ENCODE measurements at regions not wholly inside any gene's neighbourhood (a gene's known extent, or its start where the extent isn't known, plus 50 kb on each side); places are given as distances from the start of the nearest gene placed in this dataset.
A peak's percentile ranks its signal among the peaks of the same experiment; 100 is the strongest.

DNA sequence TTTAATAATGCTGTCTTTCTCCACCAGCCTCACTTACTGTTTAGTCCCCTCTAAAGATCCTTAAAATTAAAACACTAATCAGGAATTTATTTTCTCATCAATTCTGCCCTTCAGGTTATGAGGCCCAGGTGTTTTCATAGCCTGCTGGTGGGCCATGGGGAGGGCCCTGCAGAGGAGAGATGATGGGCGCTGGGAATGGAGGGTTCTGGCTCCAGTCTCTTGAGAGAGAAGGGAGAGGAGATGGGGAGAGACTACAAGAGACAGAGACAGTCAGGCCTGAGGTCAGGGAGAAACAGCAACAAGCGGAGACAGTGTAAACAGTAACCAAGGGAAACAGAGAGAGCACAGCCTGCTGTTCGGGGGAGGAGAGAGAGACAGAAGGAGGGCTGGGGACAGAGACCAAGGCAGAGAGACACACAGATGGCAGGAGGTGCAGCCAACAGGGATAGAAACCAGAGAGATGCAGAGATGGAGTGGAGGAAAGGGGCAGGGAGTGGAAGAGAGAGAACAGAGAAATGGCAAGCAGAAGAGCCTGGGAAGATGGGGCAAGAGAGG is 187.3 kb upstream of the SYT13 start:
- no peak for DNase-seq (ENCODE audit: low read depth)

DNA sequence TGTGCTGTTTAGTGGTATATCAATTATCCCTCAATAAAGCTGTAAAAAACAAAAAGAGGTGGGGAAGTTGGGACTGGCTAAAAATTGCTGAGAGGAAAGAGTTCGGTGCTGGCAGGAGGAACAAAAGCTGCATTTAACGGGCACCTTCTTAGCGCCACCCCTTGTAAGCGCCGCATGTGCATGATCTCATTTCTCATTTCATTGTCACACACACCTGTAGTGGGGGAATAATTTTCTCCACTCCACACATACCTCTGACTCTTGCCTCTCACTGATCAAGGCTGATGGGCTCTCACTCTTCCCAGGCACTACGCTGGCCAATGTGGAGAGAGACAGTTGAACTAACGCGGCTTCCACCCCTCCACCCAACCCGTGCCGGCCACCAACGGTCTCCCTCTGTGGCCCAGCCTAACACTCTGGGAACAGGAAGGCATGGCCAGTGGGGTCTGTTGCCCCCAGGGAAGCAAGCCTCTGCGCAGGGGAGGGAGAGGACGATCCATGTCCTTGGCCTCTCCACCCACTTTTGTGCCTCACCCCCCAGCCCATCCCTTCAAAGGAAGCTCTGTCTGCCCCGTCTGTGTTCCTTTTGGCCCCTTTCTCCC is 186.7 kb upstream of the SYT13 start:
- DNase-seq (ENCODE audit: low read depth): no peak

DNA sequence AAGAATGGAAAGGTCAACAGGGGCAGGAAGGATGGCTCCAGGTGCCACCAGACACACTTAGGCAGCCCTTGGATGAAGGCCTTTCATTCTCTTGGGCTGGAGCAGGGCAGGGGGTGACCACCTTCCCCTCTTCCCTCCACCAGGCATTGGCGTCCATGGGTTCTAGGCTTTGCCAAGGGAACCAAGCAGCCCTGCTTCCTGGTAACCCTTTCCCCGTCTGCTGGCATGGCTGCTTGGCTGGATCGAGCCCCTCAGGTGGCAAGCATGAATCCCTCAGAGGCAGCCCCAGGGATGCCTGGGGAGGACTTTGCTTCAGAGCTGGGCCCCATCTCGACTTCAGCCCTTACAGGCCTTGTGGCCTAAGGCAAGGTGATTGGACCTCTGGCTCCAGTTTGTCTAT is 185.1 kb upstream of the SYT13 start:
- no peak for DNase-seq (ENCODE audit: low read depth)

DNA sequence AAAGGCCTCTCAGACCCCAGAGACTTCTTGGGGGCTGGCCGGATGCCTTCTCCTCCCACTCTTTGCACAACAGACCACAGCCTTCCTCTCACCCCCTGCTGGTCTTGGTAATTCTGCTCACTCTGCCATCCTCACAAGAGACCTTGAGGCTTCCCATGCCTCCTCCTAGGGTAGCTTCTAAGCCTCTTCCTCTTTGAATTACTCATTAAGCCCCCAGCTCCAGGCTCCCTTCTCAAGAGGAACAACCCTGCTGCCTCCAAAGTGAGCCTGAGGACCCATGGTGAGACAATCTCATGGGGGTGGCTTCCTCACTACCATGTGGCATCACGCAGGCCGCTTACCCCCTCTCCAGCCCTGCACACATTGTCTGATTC is 184.6 kb upstream of the SYT13 start:
- no peak for DNase-seq (ENCODE audit: low read depth)

DNA sequence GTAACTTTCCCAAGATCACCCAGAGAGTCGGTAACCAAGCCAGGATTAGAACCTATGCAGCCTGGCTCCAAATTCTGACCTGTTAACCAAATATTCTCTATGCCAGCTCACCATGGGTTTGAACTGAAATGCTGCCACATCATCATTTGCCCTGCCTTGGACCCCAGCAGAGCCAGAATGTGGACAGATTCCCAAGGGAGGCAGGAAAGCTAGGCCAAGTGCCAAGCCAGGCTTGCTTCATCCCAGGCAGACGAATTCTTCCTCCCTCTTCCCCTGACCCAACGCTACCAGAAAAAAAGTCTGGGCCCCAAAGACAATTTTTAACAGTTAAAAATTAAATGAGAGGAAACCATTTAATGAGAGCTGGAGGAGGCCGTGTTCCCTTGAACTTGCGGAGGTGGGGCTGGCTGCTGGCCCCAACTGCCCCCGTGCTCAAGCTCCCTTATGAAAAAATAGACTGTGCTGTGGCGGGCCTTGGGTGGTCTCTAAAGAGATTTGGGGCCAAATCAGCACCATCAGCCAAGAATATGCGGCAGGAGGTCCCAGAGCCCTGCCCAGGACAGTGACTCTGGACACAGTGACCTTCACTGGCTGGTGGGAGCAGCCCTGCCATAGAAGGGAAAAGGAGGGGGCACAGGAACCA is 184.1 kb upstream of the SYT13 start:
- peak; percentile 32 for DNase-seq (ENCODE audit: low read depth)

DNA sequence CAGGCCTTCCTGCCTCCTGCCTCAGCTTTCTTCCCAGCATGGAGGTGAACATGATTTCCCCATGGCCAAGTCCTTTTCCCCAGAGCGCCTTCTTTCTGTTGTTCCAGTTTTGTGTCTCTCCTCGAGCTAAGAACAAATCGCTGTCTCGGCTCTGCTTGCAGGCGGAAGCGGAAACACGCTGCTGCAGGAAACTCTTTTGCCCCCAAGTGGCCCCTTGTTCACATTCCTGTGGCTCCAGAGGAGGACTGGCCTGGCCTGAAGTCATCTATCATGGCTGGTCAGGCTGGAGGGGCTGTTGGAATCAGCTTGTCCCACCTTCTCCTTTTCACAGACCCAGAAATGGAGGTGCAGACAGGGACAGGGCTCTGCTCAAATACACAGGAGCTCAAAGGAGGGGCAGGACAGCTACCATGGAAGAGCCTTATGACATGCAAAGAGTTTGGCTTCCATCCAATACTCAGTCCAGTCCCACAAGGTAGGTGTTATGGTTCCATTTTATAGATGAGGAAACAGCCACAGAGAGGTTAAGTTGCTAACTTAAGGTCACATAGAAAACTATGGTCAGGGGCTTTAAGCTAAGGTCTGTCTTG is 182.2 kb upstream of the SYT13 start:
- DNase-seq (ENCODE audit: low read depth): no peak

DNA sequence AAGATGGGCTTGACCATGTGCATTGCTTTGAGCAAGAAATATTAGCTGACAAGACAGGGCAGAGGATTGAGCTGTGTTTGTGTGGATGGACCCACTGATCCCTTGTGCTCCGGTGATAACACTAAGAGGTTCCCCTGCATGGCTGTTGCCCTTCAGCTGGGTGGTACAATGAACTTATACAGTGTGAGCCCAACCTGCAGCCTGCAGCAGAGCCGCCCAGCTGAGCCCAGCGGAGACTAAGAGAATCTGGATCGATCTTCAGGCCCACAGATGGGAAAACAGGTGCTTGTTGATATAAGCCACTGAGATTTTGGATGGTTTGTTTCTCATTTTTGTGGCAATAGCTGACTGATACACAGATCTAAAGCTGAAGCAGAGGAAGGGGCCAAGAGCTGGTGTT is 177.4 kb upstream of the SYT13 start:
- DNase-seq (ENCODE audit: low read depth): no peak

DNA sequence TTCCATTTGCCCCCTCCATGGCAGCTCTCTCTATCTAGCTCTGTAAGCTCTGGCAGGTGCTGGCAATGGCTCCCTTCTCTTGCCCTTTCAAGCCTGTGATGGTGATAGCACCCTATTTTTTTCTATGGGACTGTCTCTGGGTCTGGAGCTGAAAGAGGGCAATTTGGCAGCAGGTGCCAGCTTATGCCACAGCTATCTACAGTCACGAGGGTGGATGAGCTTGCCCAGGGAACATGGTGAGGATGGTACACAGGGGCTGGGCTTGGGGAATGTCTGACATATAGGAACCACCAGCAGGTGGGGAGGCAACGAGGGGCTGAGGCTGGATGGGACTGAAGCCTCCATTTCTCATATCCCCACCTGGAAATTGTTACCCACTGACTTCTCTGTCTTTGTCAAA is 175.4 kb upstream of the SYT13 start:
- no peak for DNase-seq (ENCODE audit: low read depth)

DNA sequence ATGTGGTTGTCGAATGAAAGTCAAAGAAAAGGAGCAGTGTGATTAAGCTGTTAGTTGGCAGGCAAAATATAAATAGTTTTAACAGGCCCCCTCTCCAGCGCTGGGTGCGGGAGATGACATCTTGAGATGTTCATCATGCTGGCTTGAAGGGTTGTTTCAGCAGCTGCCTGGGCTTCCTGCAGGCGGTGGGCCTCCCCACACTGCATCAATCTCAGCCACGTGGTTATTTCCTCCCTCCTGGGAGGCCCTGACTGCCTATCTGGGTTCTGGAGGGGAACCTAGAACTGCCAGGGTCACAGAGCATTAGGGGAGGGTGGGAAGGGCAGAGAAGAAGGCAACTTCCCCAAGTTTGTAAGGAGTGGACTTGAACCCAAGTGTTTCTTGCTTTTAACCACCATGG is 173.3 kb upstream of the SYT13 start:
- DNase-seq (ENCODE audit: low read depth): no peak

DNA sequence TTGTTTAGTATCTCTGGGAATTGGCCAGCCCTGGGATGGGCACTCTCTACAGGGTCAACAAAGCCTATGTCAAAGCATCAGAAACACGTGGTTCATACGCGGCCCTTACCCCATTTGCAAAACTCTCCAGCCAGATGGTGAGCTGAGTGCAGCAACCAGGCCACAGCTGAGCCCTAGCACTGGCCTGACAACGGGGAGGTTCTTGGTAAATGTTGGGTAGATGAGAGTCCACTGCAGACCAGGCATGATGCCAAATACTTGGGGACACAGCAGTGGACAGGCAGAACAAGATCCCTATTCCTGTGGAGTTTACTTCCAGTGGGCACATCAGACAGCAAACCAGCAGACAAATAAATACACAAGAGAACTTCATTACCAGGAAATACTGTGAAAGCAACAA is 172.1 kb upstream of the SYT13 start:
- no peak for DNase-seq (ENCODE audit: low read depth)

DNA sequence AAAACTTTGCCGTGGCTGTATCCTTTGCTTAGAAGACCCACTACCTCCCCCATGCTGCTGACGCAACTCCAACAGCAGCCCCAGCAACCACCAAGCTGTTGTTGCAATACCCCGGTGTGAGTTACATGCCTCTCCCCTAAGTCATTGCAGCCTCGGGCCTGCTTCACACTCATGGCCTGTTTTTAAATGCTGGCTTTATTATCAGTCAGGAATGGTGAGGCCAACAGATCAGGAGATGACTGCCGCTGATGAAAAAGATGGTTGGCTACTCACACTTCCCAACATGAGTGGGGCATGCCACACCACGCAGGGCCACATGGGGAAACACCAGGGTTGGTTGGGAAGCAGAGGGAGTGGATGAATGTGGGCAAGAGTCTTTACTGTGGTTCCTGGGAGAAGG is 171.5 kb upstream of the SYT13 start:
- DNase-seq (ENCODE audit: low read depth): peak; percentile 77

DNA sequence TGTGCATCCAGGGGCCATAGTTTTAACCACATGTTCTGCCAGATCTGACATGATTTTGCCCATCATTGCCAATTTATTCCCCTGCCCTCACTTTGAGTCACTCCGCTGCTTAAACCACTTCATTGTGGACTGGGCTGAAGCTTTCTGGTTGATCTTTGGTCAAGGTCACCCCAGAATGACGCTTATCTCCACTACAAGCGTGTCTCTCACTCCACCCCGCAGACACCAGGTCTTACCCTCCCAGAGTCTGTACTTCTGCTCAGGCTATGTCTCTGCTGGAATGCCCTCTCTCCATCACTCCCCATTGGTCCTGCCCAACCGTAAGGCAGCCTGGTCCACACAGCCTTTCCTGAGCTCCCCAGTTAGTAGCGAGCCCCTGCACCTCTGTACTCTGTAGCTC is 170.5 kb upstream of the SYT13 start:
- no peak for DNase-seq (ENCODE audit: low read depth)

DNA sequence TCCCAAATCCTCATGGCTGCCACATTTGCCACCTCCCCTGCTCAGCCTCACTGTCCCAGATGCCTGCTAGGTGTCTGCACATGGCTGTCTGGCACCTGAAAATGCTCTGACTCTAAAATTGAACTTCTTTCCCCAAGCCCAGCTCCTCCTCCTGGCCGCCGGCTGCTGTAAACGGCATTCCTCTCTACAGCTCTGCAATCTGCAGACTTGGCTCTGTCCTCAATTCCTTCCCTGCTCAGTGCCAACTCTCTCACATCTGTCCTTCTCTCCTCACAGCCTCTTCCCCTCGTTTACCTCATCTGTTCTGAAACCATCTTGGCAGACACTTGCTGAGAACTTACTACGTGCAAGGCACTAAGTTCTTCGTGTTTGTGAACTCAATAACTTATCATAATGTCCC is 169.4 kb upstream of the SYT13 start:
- no peak for DNase-seq (ENCODE audit: low read depth)

DNA sequence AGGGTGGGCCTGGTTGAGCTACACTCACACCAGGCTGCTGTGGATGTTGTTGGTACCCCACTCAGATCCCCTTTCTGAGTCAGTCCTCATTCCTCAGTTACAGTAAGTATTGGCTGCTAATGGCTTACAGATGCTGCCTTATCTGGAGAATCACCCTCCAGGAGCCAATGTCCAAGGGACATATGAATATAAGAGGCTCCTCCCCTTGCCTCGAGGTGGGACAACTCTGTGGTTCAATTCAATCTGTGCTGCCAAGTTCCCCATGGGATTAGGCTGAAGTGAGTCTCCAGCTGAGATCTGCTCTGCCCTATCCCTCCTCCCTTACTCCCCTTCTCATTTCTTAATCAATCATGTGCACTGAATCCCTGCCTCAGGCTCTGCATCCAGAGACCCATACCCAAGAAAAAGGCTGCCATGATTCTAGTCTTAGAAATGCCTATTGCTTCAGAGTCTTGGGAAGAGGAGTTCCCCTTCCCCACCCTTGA is 168.8 kb upstream of the SYT13 start:
- no peak for DNase-seq (ENCODE audit: low read depth)

DNA sequence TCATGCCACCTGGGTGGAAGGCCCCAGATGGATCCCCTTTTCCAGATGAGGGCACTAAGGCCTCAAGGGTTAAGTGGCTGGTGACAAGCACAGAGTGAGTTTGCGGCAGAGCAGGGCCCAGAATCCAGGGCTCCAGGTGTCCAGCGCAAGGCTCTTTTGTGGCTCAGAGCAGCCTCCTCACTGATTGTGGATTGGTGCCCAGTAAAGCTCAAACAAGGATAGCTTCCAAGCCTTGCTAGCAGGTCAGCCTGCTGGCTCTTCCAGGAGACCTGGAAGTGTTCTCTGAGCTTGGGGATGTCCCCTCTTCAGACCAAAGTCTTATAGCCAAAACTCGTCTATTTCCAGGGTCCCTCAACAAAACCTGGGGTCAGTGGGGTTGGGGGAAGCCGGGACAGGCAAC is 167.6 kb upstream of the SYT13 start:
- no peak for DNase-seq (ENCODE audit: low read depth)

DNA sequence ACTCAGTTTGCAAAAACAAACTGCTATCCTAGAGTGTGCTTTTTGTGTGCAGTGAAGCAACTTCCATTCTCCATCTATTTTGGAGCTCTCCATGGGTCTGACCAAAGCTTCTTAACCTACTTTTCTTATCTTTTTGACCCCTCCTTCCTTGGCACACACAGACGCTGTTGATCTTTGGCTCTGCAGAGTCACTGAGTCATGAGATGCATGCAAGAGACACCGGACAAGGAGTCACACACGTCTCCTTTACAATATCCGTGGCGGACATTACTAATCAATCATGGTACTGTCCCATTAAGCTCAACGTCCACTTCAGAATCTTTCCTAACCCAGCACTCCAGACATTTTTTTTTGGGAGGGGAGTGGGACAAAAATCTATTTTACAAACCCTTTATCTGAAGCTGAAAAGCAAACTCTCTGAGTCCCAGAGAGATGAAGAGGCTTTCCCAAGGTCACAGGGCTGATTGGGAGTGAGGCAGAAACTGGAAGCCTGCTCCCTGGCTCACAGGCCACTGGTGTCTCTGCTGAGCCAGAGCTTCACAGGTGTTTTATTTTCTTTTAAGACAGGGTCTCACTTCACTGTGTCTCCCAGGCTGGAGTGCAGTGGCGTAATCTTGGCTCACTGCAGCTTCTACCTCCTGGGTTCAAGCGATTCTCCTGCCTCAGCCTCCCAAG is 165.8 kb upstream of the SYT13 start:
- DNase-seq (ENCODE audit: low read depth): no peak

DNA sequence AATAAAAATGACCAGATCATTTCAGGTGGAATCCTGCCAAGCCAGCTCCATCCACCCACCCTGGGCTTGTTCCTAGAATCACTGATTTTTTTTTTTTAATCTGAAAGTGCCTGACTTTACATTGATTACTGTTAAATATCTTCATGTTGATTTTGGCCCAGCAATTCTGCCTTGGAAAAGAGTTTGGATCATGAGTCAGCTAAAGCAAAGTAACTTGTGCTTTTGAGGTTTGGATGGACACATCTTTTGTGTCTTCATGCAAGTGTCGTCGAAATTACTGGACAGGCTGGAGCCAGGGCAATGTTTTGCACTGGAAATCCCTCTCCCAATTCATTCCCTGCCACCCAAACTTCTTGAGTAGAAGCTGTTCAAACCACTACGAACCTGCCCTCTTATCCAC is 164.0 kb upstream of the SYT13 start:
- DNase-seq (ENCODE audit: low read depth): no peak

DNA sequence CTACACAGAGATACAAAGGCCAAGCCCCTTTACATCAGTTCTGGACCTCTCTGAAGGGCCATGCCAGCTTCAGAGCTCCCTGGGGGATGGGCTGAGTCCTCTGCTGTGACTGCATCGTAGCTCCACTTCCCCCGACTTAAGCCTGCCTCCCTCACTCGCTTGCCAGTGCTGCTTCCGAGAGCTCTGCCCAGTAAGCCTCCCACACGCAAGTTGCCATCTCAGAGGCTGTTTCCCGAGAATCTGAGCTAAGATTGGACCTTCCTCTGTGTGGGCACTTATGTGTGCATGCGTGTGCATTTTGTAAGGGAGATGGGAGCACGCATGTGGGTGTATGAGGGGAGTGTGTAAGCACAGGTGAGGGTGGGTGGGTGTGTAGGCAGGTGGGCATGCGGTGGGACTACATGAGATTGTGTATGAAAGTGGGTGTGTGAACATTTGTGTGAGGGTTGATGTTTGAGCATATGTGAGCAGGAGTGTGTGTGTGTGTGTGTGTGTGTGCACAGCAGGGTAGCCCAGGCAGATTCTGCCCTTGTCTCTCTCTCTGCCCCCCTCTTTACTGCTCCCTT is 163.0 kb upstream of the SYT13 start:
- DNase-seq (ENCODE audit: low read depth): no peak

DNA sequence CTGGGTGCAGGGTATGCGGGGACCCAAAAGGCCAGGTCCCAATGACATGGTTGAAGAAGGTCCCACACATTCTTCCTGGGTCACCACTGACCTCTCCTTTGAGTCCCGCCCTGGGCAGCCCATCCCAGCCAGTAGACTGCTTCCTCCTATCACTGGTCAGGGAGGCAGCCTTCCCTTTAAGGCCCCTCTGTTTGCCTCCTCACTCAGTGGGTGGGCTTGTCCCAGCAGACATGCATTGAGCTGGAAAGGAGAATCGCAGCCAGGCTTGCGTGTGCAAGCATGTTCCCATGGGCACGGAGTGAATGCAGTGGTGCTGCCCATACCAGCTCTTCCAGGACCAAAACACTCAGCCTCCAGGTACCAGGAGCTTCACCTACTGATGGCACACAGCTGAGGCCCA is 162.4 kb upstream of the SYT13 start:
- no peak for DNase-seq (ENCODE audit: low read depth)

DNA sequence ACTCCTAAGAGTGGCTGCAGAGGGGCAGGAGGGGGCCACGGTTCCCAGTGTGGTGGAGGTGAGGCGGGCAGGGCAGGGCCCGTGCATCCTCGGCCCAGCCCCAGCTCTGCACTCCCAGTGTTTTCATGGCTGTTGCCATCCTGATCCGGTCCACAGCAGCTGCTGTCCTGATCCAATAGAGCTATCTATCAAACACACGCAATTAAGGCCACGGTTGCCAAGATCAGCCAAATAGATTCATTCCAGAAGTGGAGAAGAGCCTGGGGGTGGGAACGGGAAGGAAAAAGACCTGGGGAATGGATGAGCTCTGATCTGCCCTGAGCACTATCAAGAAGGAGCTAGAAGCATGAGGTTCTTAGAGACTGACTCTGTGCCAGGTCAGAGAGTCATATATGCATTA is 160.9 kb upstream of the SYT13 start:
- no peak for DNase-seq (ENCODE audit: low read depth)

DNA sequence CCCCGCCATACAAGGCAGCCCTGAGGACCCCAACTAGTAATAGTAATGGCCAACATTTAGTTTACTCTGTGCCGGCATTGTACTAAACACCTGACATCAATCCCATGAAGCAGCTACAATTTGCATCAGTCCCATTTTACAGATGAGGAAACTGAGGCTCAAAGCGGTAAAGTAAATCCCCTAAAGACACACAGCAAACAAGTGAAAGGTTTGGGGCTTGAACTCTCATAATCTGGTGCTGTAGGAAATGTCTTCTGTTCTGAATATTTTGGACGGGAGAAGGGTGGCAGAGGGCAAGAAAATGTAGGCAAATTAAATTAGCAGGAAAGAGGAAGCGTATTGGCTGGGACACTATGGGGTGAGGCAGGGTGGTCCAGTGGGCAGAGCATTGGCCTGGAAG is 160.3 kb upstream of the SYT13 start:
- DNase-seq (ENCODE audit: low read depth): no peak

DNA sequence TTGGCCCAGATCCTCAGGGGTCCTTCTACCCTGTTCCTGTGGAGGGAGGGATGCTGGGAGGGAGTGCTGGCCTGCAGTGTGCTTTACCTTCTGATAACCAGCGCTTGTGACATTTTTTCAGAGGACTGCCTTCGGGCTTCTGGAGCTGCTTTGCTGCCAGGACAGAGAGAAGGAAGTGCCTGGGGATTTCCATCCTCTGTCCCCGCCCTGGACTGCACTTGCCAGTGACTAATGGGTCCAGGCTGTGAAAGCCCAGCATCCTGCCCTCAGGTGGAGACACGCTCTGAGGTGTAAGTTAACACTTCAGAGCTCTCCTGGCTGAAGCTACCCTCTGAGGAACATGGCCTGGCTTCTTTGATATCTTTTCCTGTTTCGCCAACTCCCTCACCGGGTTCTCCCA is 158.7 kb upstream of the SYT13 start:
- DNase-seq (ENCODE audit: low read depth): no peak

DNA sequence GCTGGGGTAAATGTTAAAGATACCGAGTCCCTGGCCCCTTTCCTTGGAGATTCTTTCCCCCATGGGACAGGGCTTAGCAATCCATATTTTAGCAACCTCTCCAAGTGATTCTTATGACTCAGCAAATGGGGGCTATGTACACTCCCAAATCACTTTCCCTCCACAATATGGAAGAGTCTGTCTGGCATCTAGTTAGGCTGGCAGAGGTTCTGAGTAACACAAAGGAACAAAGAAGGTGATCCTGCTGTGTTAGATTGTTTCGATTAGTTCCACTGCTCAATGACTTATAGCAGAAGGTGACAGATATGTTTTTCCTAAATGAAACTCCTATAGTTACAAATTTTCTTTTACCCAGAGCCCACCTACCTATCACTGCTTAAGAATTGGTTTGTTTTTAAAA is 154.0 kb upstream of the SYT13 start:
- DNase-seq (ENCODE audit: low read depth): no peak

Data from HS-5 (cell line).